H1 (cell line): ENCODE measurements at regions not wholly inside any gene's neighbourhood (a gene's known extent, or its start where the extent isn't known, plus 50 kb on each side); places are given as distances from the start of the nearest gene placed in this dataset.

Source experiments
- CTCF ChIA-PET: fragments of 300-600 bp; sonication (Branson Sonifier 250); formaldehyde crosslinking; loops from one replicate; lab custom pipeline; 2021; ENCODE audit not compliant: partially characterized antibody; lab: Charles Lee
- POLR2A ChIA-PET: fragments of 300-600 bp; sonication (Branson Sonifier 250); formaldehyde crosslinking; loops from one replicate; lab custom pipeline; 2021; ENCODE audit warnings: inconsistent platforms; ENCODE audit not compliant: partially characterized antibody; lab: Charles Lee
- DNase-seq, 2 experiments: peaks; one replicate each; pipeline versions ENCODE4 v3.0.0 to v3.0.0-alpha.2; 2010 to 2022; ENCODE audit warnings: low spot score in 2 of 2, low read depth in 1 of 2, mixed read lengths in 1 of 2
- FAIRE-seq: peaks from 2 replicates; lab custom pipeline; 2011; peaks lifted over from hg19 to GRCh38; lab: Jason Lieb, UNC
- H2AFZ ChIP-seq: 2 replicates; pipeline ENCODE4 v1.8.1; 2012; ENCODE audit warnings: low read length, inconsistent platforms
- H2AK5ac ChIP-seq: 2 replicates; pipeline ENCODE4 v1.6.1; 2013; ENCODE audit warnings: low read depth, low read length
- H2BK120ac ChIP-seq: replicated peaks from 2 replicates; pipeline ENCODE3; 2013; ENCODE audit warnings: low read depth, low read length, inconsistent platforms
- H2BK12ac ChIP-seq: 2 replicates; pipeline ENCODE4 v1.6.1; 2013; ENCODE audit warnings: low read depth, low read length
- H2BK15ac ChIP-seq: 2 replicates; pipeline ENCODE4 v1.6.1; 2013; ENCODE audit warnings: low read length
- H2BK20ac ChIP-seq: 2 replicates; pipeline ENCODE4 v1.6.1; 2013; ENCODE audit warnings: low read length
- H2BK5ac ChIP-seq: 2 replicates; pipeline ENCODE4 v1.6.1; 2013; ENCODE audit warnings: low read depth, low read length
- H3K14ac ChIP-seq: 2 replicates; pipeline ENCODE4 v1.6.1; 2013; ENCODE audit warnings: inconsistent platforms; ENCODE audit not compliant: insufficient read length
- H3K18ac ChIP-seq: 2 replicates; pipeline ENCODE4 v1.6.1; 2013; ENCODE audit warnings: low read length; ENCODE audit errors: extremely low read depth
- H3K23ac ChIP-seq: 2 replicates; pipeline ENCODE4 v1.6.1; 2013; ENCODE audit warnings: inconsistent platforms; ENCODE audit not compliant: insufficient read length
- H3K23me2 ChIP-seq: 2 replicates; pipeline ENCODE4 v1.6.1; 2013; ENCODE audit warnings: low read depth, low read length
- H3K27ac ChIP-seq: 2 replicates; pipeline ENCODE4 v1.6.1; 2011; ENCODE audit warnings: low read depth, low read length, inconsistent platforms
- H3K27me3 ChIP-seq, 4 experiments: replicated peaks in 1 of 4; 1 replicate in 1 of 4; 2 replicates in 3 of 4; pipeline versions ENCODE4 v1.6.1 to v1.8.1; 2011 to 2013; ENCODE audit warnings: low read length in 3 of 4, mild to moderate bottlenecking in 3 of 4, inconsistent platforms in 2 of 4, mixed read lengths in 2 of 4, moderate library complexity in 1 of 4; ENCODE audit not compliant: control insufficient read depth in 3 of 4, insufficient read depth in 3 of 4; ENCODE audit errors: extremely low read depth in 1 of 4
- H3K36me3 ChIP-seq, 4 experiments: 2 replicates each; pipeline versions ENCODE4 v1.6.1 to v1.8.1; 2011 to 2013; ENCODE audit warnings: mild to moderate bottlenecking in 4 of 4, low read length in 3 of 4, moderate library complexity in 2 of 4, control low read depth in 1 of 4, inconsistent platforms in 1 of 4; ENCODE audit not compliant: insufficient read depth in 4 of 4, control insufficient read depth in 2 of 4
- H3K4ac ChIP-seq: replicated peaks from 2 replicates; pipeline ENCODE3; 2013; ENCODE audit warnings: low read length, low read depth, mixed read lengths, inconsistent platforms; ENCODE audit not compliant: insufficient read length
- H3K4me1 ChIP-seq, 4 experiments: replicated peaks in 1 of 4; 1 replicate in 1 of 4; 2 replicates in 3 of 4; pipeline versions ENCODE4 v1.6.1 to v1.8.1; 2011 to 2013; ENCODE audit warnings: low read length in 3 of 4, inconsistent platforms in 2 of 4, mixed read lengths in 1 of 4; ENCODE audit not compliant: insufficient read depth in 4 of 4, control insufficient read depth in 3 of 4
- H3K4me2 ChIP-seq, 2 experiments: 2 replicates each; pipeline versions ENCODE4 v1.6.1 to v1.8.1; 2011 to 2013; ENCODE audit warnings: low read depth in 2 of 2, low read length in 2 of 2, control low read depth in 1 of 2, inconsistent platforms in 1 of 2, mild to moderate bottlenecking in 1 of 2; ENCODE audit not compliant: insufficient read depth in 1 of 2
- H3K4me3 ChIP-seq, 4 experiments: fragments of 200-600, 300-600 bp in 1 of 4; sonication (generic), shearing (Covaris generic), sonication (Bioruptor Twin) in 1 of 4; 2 replicates each; pipeline versions ENCODE4 v1.5.1 to v1.8.1; 2011 to 2016; ENCODE audit warnings: low read length in 4 of 4, low read depth in 3 of 4, control low read depth in 2 of 4, inconsistent platforms in 2 of 4, mild to moderate bottlenecking in 2 of 4, mixed read lengths in 1 of 4, moderate library complexity in 1 of 4; ENCODE audit not compliant: insufficient read depth in 2 of 4; ENCODE audit errors: extremely low read depth in 1 of 4
- H3K56ac ChIP-seq: replicated peaks from 2 replicates; pipeline ENCODE3; 2013; ENCODE audit warnings: low read depth, mild to moderate bottlenecking, mixed read lengths, low read length, inconsistent platforms; ENCODE audit not compliant: insufficient read length
- H3K79me1 ChIP-seq: 2 replicates; pipeline ENCODE4 v1.6.1; 2013; ENCODE audit warnings: low read depth, low read length, control low read depth
- H3K79me2 ChIP-seq, 2 experiments: 2 replicates each; pipeline versions ENCODE4 v1.6.1 to v1.8.1; 2012 to 2013; ENCODE audit warnings: low read length in 2 of 2, mild to moderate bottlenecking in 2 of 2, inconsistent platforms in 1 of 2; ENCODE audit not compliant: insufficient read depth in 2 of 2, control insufficient read depth in 1 of 2
- H3K9ac ChIP-seq, 4 experiments: replicated peaks in 1 of 4; 1 replicate in 1 of 4; 2 replicates in 3 of 4; pipeline versions ENCODE4 v1.6.1 to v1.8.1; 2011 to 2013; ENCODE audit warnings: low read depth in 3 of 4, low read length in 3 of 4, control low read depth in 2 of 4, mild to moderate bottlenecking in 2 of 4, moderate library complexity in 2 of 4, inconsistent platforms in 1 of 4; ENCODE audit errors: extremely low read depth in 1 of 4
- H3K9me3 ChIP-seq, 2 experiments: 2 replicates each; pipeline versions ENCODE4 v1.6.1 to v1.8.1; 2012 to 2013; ENCODE audit warnings: mild to moderate bottlenecking in 2 of 2, moderate library complexity in 2 of 2, control low read depth in 1 of 2, inconsistent platforms in 1 of 2, low read depth in 1 of 2, low read length in 1 of 2, mixed read lengths in 1 of 2; ENCODE audit not compliant: insufficient read depth in 2 of 2
- H4K20me1 ChIP-seq, 2 experiments: replicated peaks in 1 of 2; 2 replicates each; pipeline versions ENCODE3 to v1.8.1; 2011 to 2013; ENCODE audit warnings: inconsistent platforms in 2 of 2, low read length in 2 of 2, mild to moderate bottlenecking in 1 of 2; ENCODE audit not compliant: insufficient read depth in 2 of 2, control insufficient read depth in 1 of 2
- H4K5ac ChIP-seq: 2 replicates; pipeline ENCODE4 v1.6.1; 2013; ENCODE audit warnings: low read length, low read depth, mixed read lengths, inconsistent platforms; ENCODE audit not compliant: insufficient read length
- H4K8ac ChIP-seq: 2 replicates; pipeline ENCODE4 v1.8.0; 2013; ENCODE audit warnings: mild to moderate bottlenecking, moderate library complexity, low read length, inconsistent platforms; ENCODE audit not compliant: insufficient read depth; ENCODE audit errors: extremely low read depth
- H4K91ac ChIP-seq: replicated peaks from 2 replicates; pipeline ENCODE3; 2013; ENCODE audit warnings: low read length, mixed read lengths, inconsistent platforms; ENCODE audit not compliant: insufficient read length
- CEBPB ChIP-seq: IDR thresholded peaks from 2 replicates; pipeline ENCODE4 v1.6.1; 2012; ENCODE audit warnings: low read depth, low read length
- CREB1 ChIP-seq: IDR thresholded peaks from 2 replicates; pipeline ENCODE4 v1.6.1; 2012; ENCODE audit warnings: inconsistent platforms
- FOSL1 ChIP-seq: IDR thresholded peaks from 2 replicates; pipeline ENCODE4 v1.6.1; 2011; ENCODE audit warnings: mild to moderate bottlenecking, low read depth, low read length, moderate library complexity; ENCODE audit not compliant: insufficient read depth
- KDM4A ChIP-seq: IDR thresholded peaks from one replicate; pipeline ENCODE4 v1.7.1; 2012; ENCODE audit warnings: low read depth, mild to moderate bottlenecking, moderate library complexity, low read length, inconsistent platforms; ENCODE audit not compliant: severe bottlenecking
- POLR2A ChIP-seq, 2 experiments: IDR thresholded peaks; 1 replicate in 1 of 2; 2 replicates in 1 of 2; pipeline ENCODE4 v1.6.1; 2011; ENCODE audit warnings: low read depth in 2 of 2, low read length in 2 of 2, mild to moderate bottlenecking in 2 of 2; ENCODE audit errors: control extremely low read depth in 1 of 2
- POLR2AphosphoS5 ChIP-seq: IDR thresholded peaks from 2 replicates; pipeline ENCODE4 v1.6.1; 2011; ENCODE audit warnings: low read depth, low read length
- POU5F1 ChIP-seq: IDR thresholded peaks from 2 replicates; pipeline ENCODE4 v1.6.1; 2011; ENCODE audit warnings: low read depth, mild to moderate bottlenecking, low read length, moderate library complexity
- RBBP5 ChIP-seq: IDR thresholded peaks from 2 replicates; pipeline ENCODE4 v1.7.1; 2012; ENCODE audit warnings: low read depth, mild to moderate bottlenecking, inconsistent platforms, low read length, moderate library complexity, borderline replicate concordance
- RXRA ChIP-seq: IDR thresholded peaks from 2 replicates; pipeline ENCODE4 v1.6.1; 2011; ENCODE audit warnings: low read depth, mild to moderate bottlenecking, low read length, moderate library complexity; ENCODE audit not compliant: insufficient read depth
- SAP30 ChIP-seq: fragments of 300-600 bp; sonication (generic); IDR thresholded peaks from 2 replicates; pipeline ENCODE4 v1.7.1; 2012; ENCODE audit warnings: low read length, moderate library complexity, mild to moderate bottlenecking, inconsistent platforms; ENCODE audit not compliant: insufficient read depth, insufficient replicate concordance
- SP1 ChIP-seq: IDR thresholded peaks from 2 replicates; pipeline ENCODE4 v1.6.1; 2011; ENCODE audit warnings: low read depth, low read length
- SP4 ChIP-seq: IDR thresholded peaks from 2 replicates; pipeline ENCODE4 v1.6.1; 2012; ENCODE audit warnings: low read length, inconsistent platforms
- TCF12 ChIP-seq: IDR thresholded peaks from 2 replicates; pipeline ENCODE4 v1.6.1; 2011; ENCODE audit warnings: low read depth, mild to moderate bottlenecking, low read length
- YY1 ChIP-seq: IDR thresholded peaks from 2 replicates; pipeline ENCODE4 v1.6.1; 2011; ENCODE audit warnings: low read depth, mild to moderate bottlenecking, low read length

- no peak overlapping the region for H3K27ac ChIP-seq
- no peak overlapping the region for H4K8ac ChIP-seq
- H3K23ac ChIP-seq = no peak overlapping the region
- no peaks in the 10 kb centered on the region for H4K20me1 ChIP-seq
- H3K18ac ChIP-seq = no peak overlapping the region
- H3K9me3 ChIP-seq = no peaks in the 10 kb centered on the region
- no peaks in the 10 kb centered on the region for H3K36me3 ChIP-seq
- FAIRE-seq (no peak), DNase-seq (no peak)
- H3K79me1 ChIP-seq = no peaks in the 10 kb centered on the region
- H3K4me2 ChIP-seq = no peak overlapping the region
- H3K4me3 ChIP-seq = no peak overlapping the region
- H3K4me1 ChIP-seq = no peaks in the 10 kb centered on the region
- no peak overlapping the region for H2BK120ac ChIP-seq
- H3K56ac ChIP-seq = no peak overlapping the region
- H2BK15ac ChIP-seq = no peak overlapping the region
- H4K5ac ChIP-seq = no peak overlapping the region
- no peak overlapping the region for H2BK20ac ChIP-seq
- H3K27me3 ChIP-seq = no peaks in the 10 kb centered on the region
- no peaks in the 10 kb centered on the region for H3K79me2 ChIP-seq
- H2AK5ac ChIP-seq = no peak overlapping the region
- no peaks in the 10 kb centered on the region for H3K23me2 ChIP-seq
- no peak overlapping the region for H2AFZ ChIP-seq
- H2BK12ac ChIP-seq = no peak overlapping the region
- no peak overlapping the region for H3K9ac ChIP-seq
- ChIA-PET POLR2A (no interaction called here), CTCF (interaction anchor here (1.7 kb wide), 1 partner anchor 278 kb away, joined by 3 read pairs; no protein-coding TSS in a partner anchor)
- H3K14ac ChIP-seq = no peak overlapping the region
- H2BK5ac ChIP-seq = no peak overlapping the region
- H4K91ac ChIP-seq = no peak overlapping the region
- H3K4ac ChIP-seq = no peak overlapping the region
- TF ChIP-seq POLR2AphosphoS5 = no peak
- no peak for TF ChIP-seq RXRA
- no peak for TF ChIP-seq TCF12
- TF ChIP-seq POU5F1 = no peak
- no peak for TF ChIP-seq SP1
- no peak for TF ChIP-seq FOSL1
- no peak for TF ChIP-seq CREB1
- TF ChIP-seq YY1 = no peak
- TF ChIP-seq SP4 = no peak
- no peak for TF ChIP-seq SAP30
- no peak for TF ChIP-seq KDM4A
- no peak for TF ChIP-seq POLR2A (IDR thresholded peaks at IDR 0.05; ENCODE audit: control extremely low read depth in 1 of 2, low read depth in 2 of 2, low read length in 2 of 2)
- no peak for TF ChIP-seq CEBPB
- no peak for TF ChIP-seq RBBP5
These were observed 270.3 kb upstream of the AMIGO2 start for GRCh38 chr12:47350062-47350408.
